ENCODE measurements at regions not wholly inside any gene's neighbourhood (a gene's known extent, or its start where the extent isn't known, plus 50 kb on each side); places are given as distances from the start of the nearest gene placed in this dataset.

DNA sequence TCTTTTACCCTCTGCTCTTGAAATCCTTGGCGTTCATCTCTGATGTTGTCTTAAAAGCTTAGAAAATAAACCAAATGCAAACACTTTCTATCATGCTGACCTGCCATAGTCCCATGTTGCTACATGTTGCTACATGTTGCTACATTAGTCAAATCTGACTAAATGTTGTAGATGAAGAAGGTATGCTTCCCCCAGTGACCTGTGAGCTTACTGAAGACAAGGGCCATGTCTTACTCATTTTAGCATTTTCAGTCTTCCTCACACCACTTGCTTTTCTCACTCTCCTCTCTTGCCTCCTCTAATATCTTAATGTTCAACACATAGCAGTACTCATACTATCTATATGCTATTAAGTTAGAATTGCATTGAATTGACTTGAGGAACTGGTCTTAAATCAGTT is 346.4 kb upstream of the MTNR1B start:
- no peak for TF ChIP-seq POLR2AphosphoS5 (IDR thresholded peaks at IDR 0.05; ENCODE audit: low read depth, low read length)
- no peak for TF ChIP-seq POLR2A (IDR thresholded peaks at IDR 0.05; ENCODE audit: low read depth, low read length)
- TF ChIP-seq TAF1 (IDR thresholded peaks at IDR 0.05; ENCODE audit: borderline replicate concordance, low read depth, low read length) = no peak
